ENCODE measurements at regions not wholly inside any gene's neighbourhood (a gene's known extent, or its start where the extent isn't known, plus 50 kb on each side); places are given as distances from the start of the nearest gene placed in this dataset.

GRCh38 chr13:106090001-106090400, 445.5 kb downstream of the EFNB2 start:
- no peak for TF ChIP-seq CTCF (conservative IDR thresholded peaks at IDR 0.05; ENCODE audit: low read depth, low read length)
- TF ChIP-seq USF2 (IDR thresholded peaks at IDR 0.05; ENCODE audit: low read depth, low read length): no peak
- no peak for TF ChIP-seq RFX5 (IDR thresholded peaks at IDR 0.05; ENCODE audit: low read depth, low read length)
- no peak for TF ChIP-seq CEBPB (IDR thresholded peaks at IDR 0.05; ENCODE audit: low read depth, low read length)
- no peak for TF ChIP-seq POLR2A (IDR thresholded peaks at IDR 0.05; ENCODE audit: low read depth, low read length)

Measured in IMR-90 (cell line).